GM23338 (cell line): ENCODE measurements at regions not wholly inside any gene's neighbourhood (a gene's known extent, or its start where the extent isn't known, plus 50 kb on each side); places are given as distances from the start of the nearest gene placed in this dataset.

Experiments
- ATAC-seq: fragments of 200-7000 bp; cut with Tn5 transposase; 3 replicates; pipeline ENCODE4 v1.9.1; 2020
- DNase-seq: peaks from one replicate; pipeline ENCODE4 v3.0.0-alpha.2; 2015; ENCODE audit warnings: low spot score
- H2AFZ ChIP-seq: fragments of 200-600 bp; sonication (generic); 2 replicates; pipeline ENCODE4 v1.8.0; 2016; ENCODE audit warnings: antibody characterized with exemption, mild to moderate bottlenecking, moderate library complexity
- H3F3A ChIP-seq: fragments of 200-600 bp; sonication (generic); replicated peaks from 2 replicates; pipeline ENCODE4 v1.8.0; 2017; ENCODE audit warnings: antibody characterized with exemption, mixed run types, low read depth
- H3K27ac ChIP-seq: fragments of 200-600 bp; sonication (generic); 2 replicates; pipeline ENCODE4 v1.6.1; 2016; ENCODE audit warnings: low read depth
- H3K27me3 ChIP-seq: fragments of 200-600 bp; sonication (generic); 2 replicates; pipeline ENCODE4 v1.8.0; 2016; ENCODE audit warnings: mild to moderate bottlenecking, mixed run types, moderate library complexity; ENCODE audit not compliant: insufficient read depth
- H3K36me3 ChIP-seq: fragments of 200-600 bp; sonication (generic); 2 replicates; pipeline ENCODE4 v1.8.0; 2016; ENCODE audit warnings: mild to moderate bottlenecking; ENCODE audit not compliant: insufficient read depth
- H3K4me1 ChIP-seq: fragments of 200-600 bp; sonication (generic); 2 replicates; pipeline ENCODE4 v1.8.0; 2016; ENCODE audit warnings: mild to moderate bottlenecking, moderate library complexity; ENCODE audit not compliant: insufficient read depth
- H3K4me2 ChIP-seq: fragments of 200-600 bp; sonication (generic); 2 replicates; pipeline ENCODE4 v1.7.1; 2017; ENCODE audit warnings: mixed run types
- H3K4me3 ChIP-seq: fragments of 200-600 bp; sonication (generic); 2 replicates; pipeline ENCODE4 v1.6.1; 2016; ENCODE audit warnings: mixed run types
- H3K79me2 ChIP-seq: fragments of 200-600 bp; sonication (generic); replicated peaks from 2 replicates; pipeline ENCODE4 v1.8.0; 2017; ENCODE audit warnings: mild to moderate bottlenecking; ENCODE audit not compliant: insufficient read depth
- H3K9me2 ChIP-seq: fragments of 200-600 bp; sonication (generic); 2 replicates; pipeline ENCODE4 v1.8.0; 2017; ENCODE audit not compliant: insufficient read depth
- H4K20me1 ChIP-seq: fragments of 200-600 bp; sonication (generic); replicated peaks from 2 replicates; pipeline ENCODE4 v1.8.0; 2017; ENCODE audit warnings: mild to moderate bottlenecking; ENCODE audit not compliant: insufficient read depth
- H3K27ac Mint-ChIP-seq: 2 replicates; pipeline ENCODE4 v1.8.0; 2020; ENCODE audit warnings: inconsistent platforms, mild to moderate bottlenecking, moderate library complexity, mixed read lengths
- H3K27me3 Mint-ChIP-seq: 3 replicates; pipeline ENCODE4 v1.8.0; 2022; ENCODE audit warnings: low read depth, mild to moderate bottlenecking, moderate library complexity, mixed read lengths, inconsistent platforms; ENCODE audit not compliant: insufficient read depth, poor library complexity
- H3K36me3 Mint-ChIP-seq: 3 replicates; pipeline ENCODE4 v1.8.0; 2021; ENCODE audit warnings: low read depth, mild to moderate bottlenecking, inconsistent platforms, moderate library complexity, mixed read lengths
- H3K4me1 Mint-ChIP-seq: 3 replicates; pipeline ENCODE4 v1.8.0; 2020; ENCODE audit warnings: mild to moderate bottlenecking, inconsistent platforms, mixed read lengths
- H3K4me3 Mint-ChIP-seq: 3 replicates; pipeline ENCODE4 v1.8.0; 2021; ENCODE audit warnings: moderate library complexity, mild to moderate bottlenecking, inconsistent platforms, mixed read lengths
- H3K9me3 Mint-ChIP-seq: 3 replicates; pipeline ENCODE4 v1.8.0; 2020; ENCODE audit warnings: moderate library complexity, mild to moderate bottlenecking, inconsistent platforms, mixed read lengths
- CREB1 ChIP-seq: fragments of 250-450 bp; sonication (Bioruptor Pico); IDR thresholded peaks from 2 replicates; pipeline ENCODE4 v1.5.0; 2020; ENCODE audit warnings: low read depth, mild to moderate bottlenecking, moderate library complexity
- CTCF ChIP-seq, 2 experiments: fragments of 200-600 bp in 1 of 2; sonication (generic) in 1 of 2; conservative IDR thresholded peaks; 2 replicates each; pipeline versions ENCODE4 v1.5.1 to v1.6.1; 2016 to 2017; ENCODE audit warnings: antibody characterized with exemption in 2 of 2, low read depth in 2 of 2, mild to moderate bottlenecking in 2 of 2, moderate library complexity in 1 of 2
- EZH2 ChIP-seq: fragments of 200-600 bp; sonication (generic); IDR thresholded peaks from one replicate; pipeline ENCODE4 v1.8.0; 2017; ENCODE audit warnings: antibody characterized with exemption, mild to moderate bottlenecking, low read depth; ENCODE audit not compliant: unreplicated experiment
- EZH2phosphoT487 ChIP-seq: fragments of 200-600 bp; sonication (generic); IDR thresholded peaks from one replicate; pipeline ENCODE4 v1.8.1; 2018; ENCODE audit warnings: antibody characterized with exemption; ENCODE audit not compliant: unreplicated experiment
- JUNB ChIP-seq: IDR thresholded peaks from one replicate; pipeline ENCODE4 v1.6.1; 2016; ENCODE audit warnings: antibody characterized with exemption; ENCODE audit not compliant: unreplicated experiment
- NANOG ChIP-seq: IDR thresholded peaks from 2 replicates; pipeline ENCODE4 v1.6.1; 2016; ENCODE audit warnings: antibody characterized with exemption, borderline replicate concordance
- POLR2AphosphoS5 ChIP-seq: IDR thresholded peaks from 2 replicates; pipeline ENCODE4 v1.6.1; 2016; ENCODE audit warnings: antibody characterized with exemption, low read depth
- REST ChIP-seq: IDR thresholded peaks from one replicate; pipeline ENCODE4 v1.6.1; 2018; ENCODE audit warnings: antibody characterized with exemption; ENCODE audit not compliant: unreplicated experiment
- STAT1 ChIP-seq: IDR thresholded peaks from one replicate; pipeline ENCODE4 v1.6.1; 2016; ENCODE audit warnings: antibody characterized with exemption; ENCODE audit not compliant: unreplicated experiment
- ZNF114 ChIP-seq: fragments of 250-450 bp; sonication (Bioruptor Pico); IDR thresholded peaks from 2 replicates; pipeline ENCODE4 v1.5.0; 2020; ENCODE audit warnings: mild to moderate bottlenecking, moderate library complexity
- ZNF331 ChIP-seq: fragments of 250-450 bp; sonication (Bioruptor Pico); IDR thresholded peaks from 2 replicates; pipeline ENCODE4 v1.5.0; 2020; ENCODE audit warnings: low read depth, mild to moderate bottlenecking, moderate library complexity
- ZNF462 ChIP-seq: fragments of 250-450 bp; sonication (Bioruptor Pico); IDR thresholded peaks from 2 replicates; pipeline ENCODE4 v1.5.0; 2020; ENCODE audit warnings: mild to moderate bottlenecking, moderate library complexity

- no peak for TF ChIP-seq CTCF (conservative IDR thresholded peaks at IDR 0.05; ENCODE audit: low read depth in 2 of 2)
- no peak for TF ChIP-seq ZNF462
Measured at GRCh38 chr4:19566041-19566440, 685.7 kb upstream of the SLIT2 start (continued).

GRCh38 chr4:19562456-19562855 is 689.2 kb upstream of the SLIT2 start:
- peaks cover 3% of the 10 kb centered on the region; the same call in 2 of the 3 replicates for H3K9me3 Mint-ChIP-seq
- H3K4me2 ChIP-seq, result no peak overlapping the region
- no peak for DNase-seq
- TF ChIP-seq CTCF (conservative IDR thresholded peaks at IDR 0.05; ENCODE audit: low read depth in 2 of 2) (no peak), CREB1 (CRISPR knock-in tag) (no peak), REST (no peak), EZH2 (no peak), JUNB (no peak), EZH2phosphoT487 (no peak), STAT1 (no peak), NANOG (no peak), ZNF331 (CRISPR knock-in tag) (no peak), POLR2AphosphoS5 (no peak), ZNF114 (CRISPR knock-in tag) (no peak)

More at GRCh38 chr4:19562456-19562855, 689.2 kb upstream of the SLIT2 start:
- Histone ChIP-seq H3K27me3 (no peaks in the 10 kb centered on the region), H3K9me2 (peaks cover 5% of the 10 kb centered on the region; the same call in 1 of the 2 replicates), H2AFZ (no peak overlapping the region), H4K20me1 (no peaks in the 10 kb centered on the region), H3K4me3 (no peak overlapping the region), H3F3A (no peaks in the 10 kb centered on the region), H3K4me1 (no peaks in the 10 kb centered on the region), H3K36me3 (no peaks in the 10 kb centered on the region), H3K79me2 (no peaks in the 10 kb centered on the region), H3K27ac (no peak overlapping the region)
- Mint-ChIP-seq H3K27ac (no peak overlapping the region), H3K4me3 (no peak overlapping the region), H3K36me3 (no peaks in the 10 kb centered on the region), H3K4me1 (peaks cover 2% of the 10 kb centered on the region; the same call in 1 of the 3 replicates), H3K27me3 (no peaks in the 10 kb centered on the region)
- ATAC-seq, result no peak
